HFF-Myc (cell line): ENCODE measurements at regions not wholly inside any gene's neighbourhood (a gene's known extent, or its start where the extent isn't known, plus 50 kb on each side); places are given as distances from the start of the nearest gene placed in this dataset.

Experiments used
- DNase-seq: peaks from one replicate; pipeline ENCODE4 v3.0.0-alpha.2; 2011; ENCODE audit warnings: low read depth; ENCODE audit errors: extremely low read depth
- H3K4me3 ChIP-seq: replicated peaks from 2 replicates; pipeline ENCODE4 v1.5.1; 2011; ENCODE audit warnings: low read depth, mild to moderate bottlenecking, control low read depth, low read length
- CTCF ChIP-seq: IDR thresholded peaks from 2 replicates; pipeline ENCODE4 v1.5.1; 2012; ENCODE audit warnings: mild to moderate bottlenecking, low read depth, low read length, control low read depth; ENCODE audit errors: missing control alignments

- H3K4me3 ChIP-seq = no peak overlapping the region
- no peak for DNase-seq
- TF ChIP-seq CTCF = no peak
Measured at GRCh38 chr3:148435534-148435933, 262.2 kb upstream of the AGTR1 start.

GRCh38 chr3:148439254-148439822 lies 258.4 kb upstream of the AGTR1 start:
- TF ChIP-seq CTCF = no peak
- DNase-seq = no peak
- H3K4me3 ChIP-seq = no peak overlapping the region

- DNase-seq = no peak
- no peak for TF ChIP-seq CTCF
- H3K4me3 ChIP-seq = no peak overlapping the region
Measured at GRCh38 chr3:148441191-148441590, 256.5 kb upstream of the AGTR1 start.

GRCh38 chr3:148450819-148451218 lies 246.9 kb upstream of the AGTR1 start:
- DNase-seq = no peak
- TF ChIP-seq CTCF = no peak
- no peak overlapping the region for H3K4me3 ChIP-seq

GRCh38 chr3:148451969-148452368 lies 245.7 kb upstream of the AGTR1 start:
- TF ChIP-seq CTCF = no peak
- no peak overlapping the region for H3K4me3 ChIP-seq
- no peak for DNase-seq

- no peak for TF ChIP-seq CTCF
- no peak overlapping the region for H3K4me3 ChIP-seq
- no peak for DNase-seq
Measured at GRCh38 chr3:148453781-148454191, 243.9 kb upstream of the AGTR1 start.

GRCh38 chr3:148455098-148455497 lies 242.6 kb upstream of the AGTR1 start:
- no peak overlapping the region for H3K4me3 ChIP-seq
- TF ChIP-seq CTCF = no peak
- DNase-seq = no peak
